NCI-H345 (cell line): ENCODE measurements at regions not wholly inside any gene's neighbourhood (a gene's known extent, or its start where the extent isn't known, plus 50 kb on each side); places are given as distances from the start of the nearest gene placed in this dataset.
"Not testable (repeated sequence)": the region's sequence is repeated elsewhere in the genome, so short reads cannot be mapped to it uniquely, and the experiment has no call there.

ENCODE experiments used
- DNase-seq: peaks from one replicate; lab custom pipeline; 2025; lab: John Stamatoyannopoulos, UW

DNA sequence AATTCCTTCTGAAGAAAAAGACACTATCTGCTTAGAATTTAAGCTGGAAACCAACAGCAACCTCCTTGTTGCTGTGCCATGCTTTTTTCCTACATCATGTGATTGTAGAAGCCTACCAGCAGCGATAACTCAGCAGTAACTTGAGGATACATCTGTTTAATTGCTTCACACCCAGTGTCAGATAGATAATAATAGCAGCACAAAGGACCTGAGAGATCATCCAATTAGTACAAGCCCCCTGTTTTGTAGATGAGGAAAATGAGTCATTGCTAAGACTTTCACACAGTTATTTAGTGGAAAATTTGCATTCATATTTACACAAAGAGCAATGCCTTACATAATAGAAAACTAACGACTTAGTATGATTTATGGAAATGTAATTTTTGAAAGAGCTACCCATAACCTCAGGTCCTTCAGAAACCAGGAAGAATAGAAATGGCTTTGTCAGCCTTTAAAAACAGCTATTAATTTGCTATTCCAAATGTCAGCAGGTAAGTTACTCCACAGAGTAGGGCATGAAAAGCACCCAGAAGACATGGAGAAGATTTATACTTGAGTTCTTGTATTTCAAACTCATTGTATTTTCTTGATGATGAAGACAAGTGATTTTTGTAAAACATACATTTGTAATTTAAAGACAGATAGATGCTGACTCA lies 93.7 kb upstream of the SGCG start:
- no peak for DNase-seq

DNA sequence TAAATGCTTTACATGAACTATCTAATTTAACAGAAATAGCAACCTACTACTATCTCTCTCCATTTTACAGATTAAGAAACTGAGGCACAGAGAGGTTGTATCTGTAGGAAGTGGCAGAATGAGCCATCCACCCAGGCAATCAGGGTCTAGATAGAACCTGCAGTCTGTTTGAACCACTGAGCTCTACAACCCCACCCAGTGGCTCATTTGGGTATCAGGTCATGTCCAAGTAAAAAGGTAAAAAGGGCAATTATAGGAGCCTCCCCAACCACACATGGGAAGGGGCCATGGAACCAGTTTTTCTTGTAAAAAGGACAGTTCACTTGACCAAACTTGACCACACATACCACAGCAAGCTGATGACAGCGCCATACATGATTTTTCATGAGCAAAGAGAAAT lies 92.9 kb upstream of the SGCG start:
- DNase-seq, result no peak

DNA sequence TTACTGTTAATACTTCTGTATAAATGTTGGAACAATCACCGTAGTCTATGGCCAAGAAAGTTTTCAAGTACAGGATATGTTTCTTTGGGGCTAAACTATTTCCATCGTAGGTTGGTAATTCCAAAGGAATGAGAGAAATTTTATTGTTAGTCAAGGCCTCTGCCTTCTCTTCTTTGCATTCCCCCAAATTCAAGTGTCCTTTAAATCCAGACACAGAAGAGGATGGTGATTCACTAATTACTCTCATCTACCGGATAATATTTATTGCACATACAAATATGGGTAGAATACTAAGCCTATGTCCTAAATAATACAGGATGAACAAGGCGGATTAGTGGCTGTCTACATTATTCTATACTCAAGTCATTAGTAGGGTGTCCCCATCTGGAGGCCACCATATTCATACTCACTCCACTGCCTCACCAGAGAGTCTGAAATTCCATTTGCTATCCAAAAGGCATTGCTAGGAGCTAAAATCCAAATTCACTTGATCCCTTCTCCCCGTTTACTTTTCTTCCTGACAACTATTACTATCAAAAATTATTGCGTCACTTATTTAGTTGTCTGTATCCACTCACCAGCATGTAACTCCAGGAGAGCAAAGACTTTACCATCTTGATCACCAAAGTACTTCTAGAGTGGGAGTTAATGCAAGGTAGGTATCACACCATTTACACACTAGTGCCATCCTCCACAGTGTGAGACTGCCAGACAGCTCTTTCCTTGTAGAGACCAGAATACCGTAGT lies 82.4 kb upstream of the SGCG start:
- no peak for DNase-seq

DNA sequence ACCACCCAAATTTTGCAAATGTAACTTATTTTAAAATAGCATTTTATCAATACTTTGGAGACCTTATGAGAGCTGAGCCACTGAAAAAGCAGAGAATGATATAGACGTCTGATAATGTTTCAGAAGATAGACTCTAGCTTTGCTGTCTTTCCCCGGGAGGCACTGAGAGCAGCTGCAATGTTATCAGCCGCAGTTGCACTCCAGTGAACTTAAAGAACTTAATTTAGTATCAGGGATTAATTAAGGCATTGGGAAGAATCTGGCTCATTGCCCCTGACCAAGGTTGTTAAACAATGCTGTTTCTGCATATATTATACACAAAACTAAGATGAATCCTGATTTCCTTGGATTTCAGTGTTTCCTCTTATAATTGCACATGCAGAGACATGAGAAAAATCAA lies 75.7 kb upstream of the SGCG start:
- no peak for DNase-seq

DNA sequence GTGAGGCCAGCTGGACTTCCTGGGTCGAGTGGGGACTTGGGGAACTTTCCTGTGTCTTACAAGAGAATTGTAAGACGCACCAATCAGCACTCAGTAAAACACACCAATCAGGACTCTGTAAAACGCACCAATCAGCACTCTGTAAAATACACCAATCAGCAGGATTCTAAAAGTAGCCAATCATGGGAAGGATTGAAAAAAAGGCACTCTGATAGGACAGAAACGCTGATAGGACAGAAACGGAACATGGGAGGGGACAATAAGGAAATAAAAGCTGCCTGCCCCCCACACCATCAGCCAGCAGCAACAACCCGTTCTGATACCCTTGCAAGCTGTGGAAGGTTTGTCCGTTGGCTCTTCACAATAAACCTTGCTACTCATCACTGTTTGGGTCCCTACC lies 73.1 kb upstream of the SGCG start:
- no peak for DNase-seq

DNA sequence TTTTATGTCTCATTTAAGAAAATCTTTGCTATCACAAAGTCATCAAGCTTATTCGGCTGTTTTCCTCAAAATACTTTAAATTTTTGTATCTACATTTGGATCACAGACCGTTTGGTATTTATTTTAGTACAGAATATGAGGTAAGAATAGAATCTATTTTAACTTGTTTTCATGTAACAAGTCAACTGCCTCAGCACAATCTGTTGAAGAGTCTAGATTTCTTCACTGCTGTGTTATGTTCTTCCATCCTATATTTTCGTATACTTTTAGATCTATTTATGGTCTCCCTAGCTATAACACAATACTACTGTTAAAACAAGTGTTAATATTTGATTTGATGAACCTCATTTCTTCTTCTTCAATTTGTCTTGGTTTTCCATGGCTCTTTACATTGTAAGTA lies 61.6 kb upstream of the SGCG start:
- DNase-seq, result no peak

DNA sequence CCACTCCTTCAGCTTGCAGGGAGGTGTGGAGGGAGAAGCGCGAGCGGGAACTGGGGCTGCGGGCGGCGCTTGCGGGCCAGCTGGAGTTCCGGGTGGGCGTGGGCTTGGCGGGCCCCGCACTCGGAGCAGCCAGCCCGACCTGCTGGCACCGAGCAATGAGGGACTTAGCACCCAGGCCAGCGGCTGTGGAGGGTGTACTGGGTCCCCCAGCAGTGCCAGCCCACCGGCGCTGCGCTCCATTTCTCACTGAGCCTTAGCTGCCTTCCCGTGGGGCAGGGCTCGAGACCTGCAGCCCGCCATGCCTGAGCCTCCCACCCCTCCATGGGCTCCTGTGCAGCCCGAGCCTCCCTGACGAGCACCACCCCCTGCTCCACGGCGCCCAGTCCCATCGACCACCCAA lies 53.2 kb upstream of the SGCG start:
- DNase-seq, result not testable (repeated sequence)

DNA sequence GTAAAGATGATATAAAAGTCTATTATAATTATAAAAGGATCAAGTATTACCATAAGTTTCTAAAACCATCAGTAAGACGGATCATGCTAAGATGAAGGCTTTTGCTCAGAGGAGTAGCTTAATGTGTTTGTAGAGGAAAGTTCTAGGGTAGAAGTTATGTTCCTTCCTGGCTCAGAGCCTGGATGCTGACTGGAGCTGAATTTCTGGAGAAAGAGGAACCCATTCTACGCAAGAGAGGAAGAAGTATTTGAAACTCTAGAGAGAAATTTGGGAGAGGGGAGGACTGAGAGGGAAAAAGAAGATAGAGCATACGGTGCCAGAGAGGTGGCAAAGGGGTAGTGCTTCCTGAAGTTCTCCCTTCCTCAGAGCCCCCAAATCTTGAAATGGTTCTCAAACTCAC lies 51.4 kb upstream of the SGCG start:
- DNase-seq, result no peak
